GM12873 (cell line): ENCODE measurements at regions not wholly inside any gene's neighbourhood (a gene's known extent, or its start where the extent isn't known, plus 50 kb on each side); places are given as distances from the start of the nearest gene placed in this dataset.

Source experiments
- TF ChIP-seq, protein P1 (sequence below): IDR thresholded peaks from 2 replicates; pipeline ENCODE4 v1.5.1; 2012; ENCODE audit warnings: low read depth, mild to moderate bottlenecking, moderate library complexity, low read length, control low read depth; ENCODE audit not compliant: insufficient read depth; ENCODE audit errors: missing control alignments

DNA sequence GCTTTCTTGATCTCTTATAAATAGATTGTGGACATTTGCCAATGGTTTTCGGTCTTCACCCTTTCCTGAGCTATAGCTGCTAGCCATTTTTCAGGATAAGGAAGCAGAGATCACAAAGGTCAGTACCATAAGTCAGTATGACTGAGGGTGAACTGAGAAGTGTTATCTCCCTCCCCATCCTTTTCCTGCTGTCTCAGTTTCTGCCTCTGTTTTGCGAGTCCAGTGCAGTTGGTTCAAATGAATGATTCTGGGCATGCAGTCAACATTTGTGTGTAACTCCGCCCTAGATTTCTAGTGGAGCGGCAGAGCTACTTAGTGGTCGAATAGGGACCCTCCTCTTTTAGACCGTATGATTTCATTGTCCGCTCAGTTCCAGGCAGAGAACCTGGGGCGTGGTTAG lies 460.8 kb upstream of the ARGLU1 start:
- TF ChIP-seq, protein P1, sequence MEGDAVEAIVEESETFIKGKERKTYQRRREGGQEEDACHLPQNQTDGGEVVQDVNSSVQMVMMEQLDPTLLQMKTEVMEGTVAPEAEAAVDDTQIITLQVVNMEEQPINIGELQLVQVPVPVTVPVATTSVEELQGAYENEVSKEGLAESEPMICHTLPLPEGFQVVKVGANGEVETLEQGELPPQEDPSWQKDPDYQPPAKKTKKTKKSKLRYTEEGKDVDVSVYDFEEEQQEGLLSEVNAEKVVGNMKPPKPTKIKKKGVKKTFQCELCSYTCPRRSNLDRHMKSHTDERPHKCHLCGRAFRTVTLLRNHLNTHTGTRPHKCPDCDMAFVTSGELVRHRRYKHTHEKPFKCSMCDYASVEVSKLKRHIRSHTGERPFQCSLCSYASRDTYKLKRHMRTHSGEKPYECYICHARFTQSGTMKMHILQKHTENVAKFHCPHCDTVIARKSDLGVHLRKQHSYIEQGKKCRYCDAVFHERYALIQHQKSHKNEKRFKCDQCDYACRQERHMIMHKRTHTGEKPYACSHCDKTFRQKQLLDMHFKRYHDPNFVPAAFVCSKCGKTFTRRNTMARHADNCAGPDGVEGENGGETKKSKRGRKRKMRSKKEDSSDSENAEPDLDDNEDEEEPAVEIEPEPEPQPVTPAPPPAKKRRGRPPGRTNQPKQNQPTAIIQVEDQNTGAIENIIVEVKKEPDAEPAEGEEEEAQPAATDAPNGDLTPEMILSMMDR, result no peak

DNA sequence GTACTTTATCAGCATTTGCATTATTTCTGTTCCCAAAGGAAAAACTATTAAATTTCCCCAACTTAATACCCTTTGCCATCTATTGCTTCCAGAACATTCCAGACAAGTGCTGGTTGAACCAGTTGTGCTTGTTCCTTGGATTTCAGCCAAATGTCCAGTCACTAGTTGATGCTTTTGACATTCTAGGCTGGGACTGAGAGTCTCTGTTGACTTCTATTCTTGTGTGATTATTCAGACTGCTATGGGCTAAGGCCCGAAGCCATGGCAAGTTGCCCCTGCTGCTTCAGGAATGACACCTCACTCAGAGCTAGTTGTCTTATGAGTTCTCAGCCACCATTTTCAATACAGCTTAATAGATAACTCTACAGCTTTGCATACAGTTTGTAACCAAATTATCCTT lies 458.1 kb upstream of the ARGLU1 start:
- TF ChIP-seq, protein P1, result no peak

DNA sequence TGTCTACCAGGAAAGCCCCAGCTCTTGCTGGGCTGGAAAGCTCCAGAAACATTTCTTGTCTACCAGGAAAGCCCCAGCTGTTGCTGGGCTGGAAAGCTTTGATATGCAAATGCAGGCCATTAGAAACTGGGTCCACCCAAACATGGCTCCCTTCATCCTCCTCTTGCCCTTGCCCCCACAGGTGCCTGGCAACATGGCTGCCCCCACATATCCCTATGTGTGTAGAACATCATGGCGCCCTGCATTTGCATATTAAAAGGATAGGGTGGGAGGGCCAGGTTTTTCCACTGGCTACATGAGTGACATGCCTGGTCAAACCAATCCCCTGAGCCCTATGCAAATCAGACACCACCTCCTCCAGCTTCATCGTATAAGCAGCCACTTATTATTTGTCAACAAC lies 455.4 kb upstream of the ARGLU1 start:
- TF ChIP-seq, protein P1, result no peak

DNA sequence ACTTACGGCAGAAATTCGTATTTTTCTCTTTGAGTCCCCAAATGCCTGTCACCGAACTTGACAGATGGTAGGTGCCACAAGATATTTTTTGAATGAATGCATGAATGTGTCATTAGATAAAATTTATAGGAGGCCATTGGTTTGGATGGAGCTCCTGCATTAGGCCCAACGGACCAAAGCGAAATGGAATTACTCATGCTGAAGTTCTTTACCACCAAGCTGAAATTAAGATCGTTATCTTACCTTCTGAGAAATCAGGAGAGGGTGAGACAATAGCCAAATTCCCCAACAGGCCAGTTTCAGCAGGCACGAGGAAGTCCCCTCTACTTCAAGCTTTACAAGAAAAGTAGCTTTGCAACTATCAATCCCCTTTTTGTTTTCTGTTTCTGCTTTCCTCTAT lies 452.5 kb upstream of the ARGLU1 start:
- TF ChIP-seq, protein P1, result no peak

DNA sequence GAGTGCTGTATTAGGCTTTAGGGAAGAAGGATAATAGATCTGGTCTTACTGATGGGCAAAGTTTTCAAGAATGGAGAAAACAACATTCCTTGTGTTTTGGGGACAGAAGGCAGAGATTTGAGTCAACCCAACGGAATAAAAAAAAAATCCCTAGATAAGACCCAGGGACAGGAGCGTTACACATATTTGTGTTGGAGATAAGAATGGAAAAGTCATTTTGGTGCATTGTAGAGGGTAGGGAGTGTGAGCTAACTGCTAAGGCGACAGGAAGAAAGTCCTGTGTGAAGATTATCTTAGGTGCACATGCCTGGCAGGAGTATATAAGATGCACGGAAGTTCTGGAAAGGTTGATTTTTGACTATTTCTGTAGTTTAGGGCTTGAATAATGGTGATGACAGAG lies 450.3 kb upstream of the ARGLU1 start:
- TF ChIP-seq, protein P1, result no peak

DNA sequence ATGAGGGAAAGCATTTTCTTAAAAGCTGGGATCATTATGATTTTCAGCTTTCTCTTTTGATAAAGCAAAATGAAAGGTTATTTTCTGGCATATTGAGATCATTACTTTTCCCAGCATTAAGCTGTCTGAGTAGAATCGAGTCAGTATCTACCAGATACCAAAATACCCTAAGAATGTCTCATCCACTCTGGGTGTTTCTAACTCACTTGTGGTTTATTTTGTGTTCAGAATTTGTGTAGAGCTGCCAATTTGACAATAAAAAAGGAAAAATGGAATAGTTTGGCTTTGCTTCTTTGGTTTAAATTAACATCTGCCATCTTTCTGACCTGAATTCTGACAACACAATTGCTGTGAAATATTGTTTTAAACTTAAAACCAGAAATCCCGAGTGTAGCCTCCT lies 438.7 kb upstream of the ARGLU1 start:
- TF ChIP-seq, protein P1, result no peak

DNA sequence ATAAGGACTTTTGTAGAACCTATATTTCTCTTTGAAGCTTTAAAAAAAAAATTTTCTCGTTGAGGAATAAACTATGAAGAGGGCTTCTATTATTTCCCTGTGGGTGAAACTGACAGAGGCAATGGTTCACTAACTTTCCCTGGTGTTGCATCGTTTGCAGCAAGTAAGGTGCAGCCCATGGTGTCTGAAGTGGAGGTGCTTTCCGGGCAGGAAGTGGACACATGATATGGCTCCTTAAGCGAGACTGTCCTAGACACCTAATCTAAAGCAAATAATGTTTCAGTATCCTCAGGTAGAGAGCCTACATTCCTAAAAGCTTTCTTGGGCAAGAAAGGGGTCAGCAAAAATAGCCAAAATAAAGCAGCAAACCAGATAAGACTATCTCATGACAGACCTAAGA lies 437.6 kb upstream of the ARGLU1 start:
- TF ChIP-seq, protein P1, result no peak

DNA sequence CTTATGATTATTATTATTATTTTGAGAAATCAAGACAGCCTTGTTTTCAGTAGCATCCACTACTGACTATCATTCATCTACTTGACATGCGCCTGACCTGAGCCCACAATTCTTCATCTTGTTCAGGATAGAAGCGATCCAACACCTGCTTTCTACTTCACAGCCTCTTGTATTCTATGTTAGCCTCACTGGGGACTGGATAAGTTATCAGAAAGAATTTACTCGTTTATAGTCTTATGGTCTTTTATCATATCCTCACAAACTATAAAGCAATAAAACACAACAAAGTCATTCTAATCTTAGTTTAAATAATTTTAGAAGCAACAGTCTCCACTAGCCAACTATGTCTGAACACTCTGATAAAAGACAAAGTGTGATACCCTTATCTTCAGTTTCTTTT lies 436.0 kb upstream of the ARGLU1 start:
- TF ChIP-seq, protein P1, result no peak
